ENCODE measurements at regions not wholly inside any gene's neighbourhood (a gene's known extent, or its start where the extent isn't known, plus 50 kb on each side); places are given as distances from the start of the nearest gene placed in this dataset.

DNA sequence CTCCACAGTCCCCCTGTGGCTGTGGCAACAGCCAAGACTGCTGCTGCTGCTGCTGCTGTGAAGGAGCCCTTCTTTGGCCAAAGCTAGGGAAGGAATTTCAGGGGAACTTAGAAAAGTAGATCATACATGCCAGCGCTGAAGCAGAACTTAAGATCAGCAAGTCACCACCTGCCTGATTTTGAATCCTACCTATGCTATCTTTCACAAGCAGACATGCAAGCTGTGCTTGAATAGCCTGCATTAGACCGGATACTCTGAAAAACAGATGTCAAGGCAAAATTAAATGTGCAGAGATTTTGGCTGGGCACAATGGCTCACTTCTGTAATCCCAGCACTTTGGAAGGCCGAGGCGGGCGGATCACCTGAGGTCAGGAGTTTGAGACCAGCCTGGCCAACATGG is 99.3 kb upstream of the ZNF366 start:
- Histone ChIP-seq H3K27ac (no peak overlapping the region), H3K27me3 (no peaks in the 10 kb centered on the region), H3K4me1 (no peaks in the 10 kb centered on the region), H3K9me3 (no peaks in the 10 kb centered on the region), H3K4me3 (no peak overlapping the region), H3K36me3 (no peaks in the 10 kb centered on the region)
- TF ChIP-seq, protein P1, sequence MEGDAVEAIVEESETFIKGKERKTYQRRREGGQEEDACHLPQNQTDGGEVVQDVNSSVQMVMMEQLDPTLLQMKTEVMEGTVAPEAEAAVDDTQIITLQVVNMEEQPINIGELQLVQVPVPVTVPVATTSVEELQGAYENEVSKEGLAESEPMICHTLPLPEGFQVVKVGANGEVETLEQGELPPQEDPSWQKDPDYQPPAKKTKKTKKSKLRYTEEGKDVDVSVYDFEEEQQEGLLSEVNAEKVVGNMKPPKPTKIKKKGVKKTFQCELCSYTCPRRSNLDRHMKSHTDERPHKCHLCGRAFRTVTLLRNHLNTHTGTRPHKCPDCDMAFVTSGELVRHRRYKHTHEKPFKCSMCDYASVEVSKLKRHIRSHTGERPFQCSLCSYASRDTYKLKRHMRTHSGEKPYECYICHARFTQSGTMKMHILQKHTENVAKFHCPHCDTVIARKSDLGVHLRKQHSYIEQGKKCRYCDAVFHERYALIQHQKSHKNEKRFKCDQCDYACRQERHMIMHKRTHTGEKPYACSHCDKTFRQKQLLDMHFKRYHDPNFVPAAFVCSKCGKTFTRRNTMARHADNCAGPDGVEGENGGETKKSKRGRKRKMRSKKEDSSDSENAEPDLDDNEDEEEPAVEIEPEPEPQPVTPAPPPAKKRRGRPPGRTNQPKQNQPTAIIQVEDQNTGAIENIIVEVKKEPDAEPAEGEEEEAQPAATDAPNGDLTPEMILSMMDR (IDR thresholded peaks at IDR 0.05): no peak
- DNase-seq: no peak
- intact Hi-C loops (cut with DNase I; ENCODE audit: low total_unique reads): loop anchor here (10.0 kb wide), 1 partner anchor 232 kb away; no protein-coding TSS in a partner anchor

DNA sequence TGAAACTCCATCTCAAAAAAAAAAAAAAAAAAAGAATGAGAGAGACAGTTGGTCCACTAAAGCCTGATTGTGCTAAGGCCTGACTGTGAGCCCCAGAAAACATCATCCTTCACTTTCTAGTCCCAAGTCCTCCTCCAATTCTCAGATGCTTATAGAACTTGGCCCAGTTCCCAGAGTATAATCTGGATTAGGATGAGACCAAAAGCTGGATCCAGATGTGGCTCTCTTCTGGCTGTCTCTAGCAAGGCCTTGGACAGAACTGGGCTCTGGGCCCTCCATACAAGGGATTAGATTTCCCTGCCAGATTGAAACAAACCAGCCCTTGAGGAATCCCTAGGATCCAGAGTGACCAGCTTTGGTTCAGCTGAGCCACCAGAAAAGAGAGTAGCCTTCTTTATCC is 98.4 kb upstream of the ZNF366 start:
- Histone ChIP-seq H3K36me3 (no peaks in the 10 kb centered on the region), H3K27me3 (no peaks in the 10 kb centered on the region), H3K27ac (no peak overlapping the region), H3K9me3 (no peaks in the 10 kb centered on the region), H3K4me3 (no peak overlapping the region), H3K4me1 (peaks cover 0 to 7% (median 1%) of the 10 kb centered on the region in 4 donors)
- TF ChIP-seq, protein P1 (IDR thresholded peaks at IDR 0.05): no peak
- no peak for DNase-seq
- intact Hi-C loops (cut with DNase I; ENCODE audit: low total_unique reads): loop anchor here (10.0 kb wide), 1 partner anchor 231 kb away; no protein-coding TSS in a partner anchor

DNA sequence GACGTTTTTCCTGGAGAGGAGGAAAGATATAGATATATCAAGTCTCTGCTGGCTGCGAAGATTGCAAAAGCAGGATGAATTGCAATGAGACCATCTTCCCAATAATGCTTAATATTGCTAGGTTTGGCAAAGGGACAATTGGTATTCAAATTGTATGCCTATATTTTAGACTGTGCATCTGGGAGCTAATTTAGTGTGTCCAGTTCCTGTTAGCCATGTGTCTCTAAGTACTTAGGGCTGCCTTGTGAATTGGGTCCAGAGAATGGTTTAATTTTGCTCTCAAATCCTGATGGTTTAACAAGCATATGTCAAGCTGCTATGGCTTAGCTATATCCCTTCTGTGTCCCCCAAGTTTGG is 97.6 kb upstream of the ZNF366 start:
- peaks cover 0 to 15% (median 5%) of the 10 kb centered on the region in 4 donors for H3K4me1 ChIP-seq
- H3K27me3 ChIP-seq: no peaks in the 10 kb centered on the region
- TF ChIP-seq, protein P1 (IDR thresholded peaks at IDR 0.05): no peak
- no peak overlapping the region for H3K4me3 ChIP-seq
- DNase-seq: no peak
- H3K36me3 ChIP-seq: no peaks in the 10 kb centered on the region
- no peak overlapping the region for H3K27ac ChIP-seq
- H3K9me3 ChIP-seq: no peaks in the 10 kb centered on the region
- intact Hi-C loops (cut with DNase I; ENCODE audit: low total_unique reads): loop anchor here (10.0 kb wide), 1 partner anchor 230 kb away; no protein-coding TSS in a partner anchor

DNA sequence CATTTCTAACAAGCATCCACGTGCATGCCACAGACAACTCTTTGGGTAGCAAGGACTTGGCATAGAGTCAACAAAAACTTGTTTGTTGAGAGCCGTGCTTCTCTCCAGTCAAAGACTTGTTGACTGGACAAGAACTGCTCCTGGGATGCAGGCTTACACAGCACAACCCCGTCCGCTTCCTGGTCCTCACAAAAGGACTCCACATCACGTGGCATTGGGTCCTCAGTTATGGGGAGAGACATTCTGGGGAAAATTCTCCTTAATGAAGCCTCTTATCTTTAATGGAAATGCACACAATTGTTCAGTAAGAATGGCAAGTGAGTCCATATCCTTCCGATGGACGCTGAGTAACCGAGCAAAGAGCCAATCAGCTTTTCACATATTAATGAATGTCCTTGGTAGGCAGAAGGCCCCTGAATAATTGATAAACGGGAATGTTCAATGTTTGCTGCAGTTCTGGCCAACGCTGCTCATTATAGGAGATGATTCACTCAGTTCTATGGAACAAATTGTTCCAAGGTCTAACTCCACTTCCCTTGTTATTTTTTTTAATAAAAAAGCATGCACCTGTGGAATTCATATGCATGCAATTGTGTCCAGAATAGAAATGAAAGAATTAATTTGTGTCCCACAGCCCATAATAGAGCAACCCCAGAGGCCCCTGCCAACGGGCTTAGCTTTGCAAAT is 97.0 kb upstream of the ZNF366 start:
- Histone ChIP-seq H3K27me3 (no peaks in the 10 kb centered on the region), H3K27ac (no peak overlapping the region), H3K36me3 (no peaks in the 10 kb centered on the region), H3K4me3 (no peak overlapping the region), H3K9me3 (no peaks in the 10 kb centered on the region), H3K4me1 (peaks cover 0 to 21% (median 7%) of the 10 kb centered on the region in 4 donors)
- DNase-seq: no peak
- TF ChIP-seq, protein P1 (IDR thresholded peaks at IDR 0.05): no peak
- intact Hi-C loops (cut with DNase I; ENCODE audit: low total_unique reads): loop anchor here (10.0 kb wide), 1 partner anchor 229 kb away; no protein-coding TSS in a partner anchor

DNA sequence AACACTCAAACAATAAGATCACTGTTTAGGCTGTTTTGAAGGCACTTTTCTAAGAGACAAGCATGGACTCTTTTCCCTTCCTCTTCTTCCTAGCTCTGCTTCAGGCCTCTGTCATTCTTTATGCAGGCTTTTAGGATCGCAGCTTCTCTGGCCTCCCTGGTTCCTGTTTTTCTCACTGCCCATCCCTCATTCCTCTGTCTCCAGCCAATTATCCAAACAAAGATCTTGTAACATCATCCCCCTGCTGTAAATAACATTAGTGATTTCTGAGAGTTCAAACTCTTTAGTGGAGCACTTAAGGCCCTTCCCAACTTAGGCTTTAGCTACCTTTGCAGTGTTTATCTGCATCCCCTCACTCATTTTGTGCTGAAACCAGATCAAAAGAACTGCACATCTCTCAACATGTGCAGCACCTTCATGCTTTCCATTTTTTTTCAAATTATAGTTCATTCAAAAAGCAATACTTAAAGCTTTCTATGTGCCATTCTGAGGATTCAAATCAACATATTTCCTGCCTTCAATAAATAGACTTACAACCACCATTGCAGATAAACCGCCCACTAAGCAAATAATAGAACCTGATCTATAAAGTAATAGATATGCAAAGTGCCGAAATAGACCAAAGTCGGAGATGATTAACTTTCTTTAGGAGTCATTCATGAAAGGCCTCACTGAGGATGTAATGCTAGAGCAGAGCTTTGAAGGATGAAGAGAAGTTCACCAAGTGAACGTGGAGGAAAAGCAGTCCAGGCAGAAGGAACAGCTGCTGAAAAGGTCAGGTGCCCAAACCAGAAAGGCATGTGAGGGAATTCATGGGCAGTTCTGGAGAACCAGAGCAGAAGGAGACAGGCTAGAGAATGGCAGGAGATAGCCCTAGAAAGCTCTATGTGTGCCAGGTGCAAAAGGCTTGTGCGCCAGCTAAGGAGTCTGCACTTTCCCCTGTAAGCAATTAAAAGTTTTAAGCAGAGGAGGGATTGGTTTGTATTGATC is 95.8 kb upstream of the ZNF366 start:
- H3K4me3 ChIP-seq: no peak overlapping the region
- intact Hi-C loops (cut with DNase I; ENCODE audit: low total_unique reads): loop anchor here (10.0 kb wide), 1 partner anchor 228 kb away; no protein-coding TSS in a partner anchor
- TF ChIP-seq, protein P1 (IDR thresholded peaks at IDR 0.05): no peak
- H3K9me3 ChIP-seq: no peaks in the 10 kb centered on the region
- H3K36me3 ChIP-seq: no peaks in the 10 kb centered on the region
- H3K4me1 ChIP-seq: peaks cover 0 to 31% (median 10%) of the 10 kb centered on the region in 4 donors
- no peak for DNase-seq
- no peak overlapping the region for H3K27ac ChIP-seq
- no peaks in the 10 kb centered on the region for H3K27me3 ChIP-seq
